T47D (cell line): ENCODE measurements at regions not wholly inside any gene's neighbourhood (a gene's known extent, or its start where the extent isn't known, plus 50 kb on each side); places are given as distances from the start of the nearest gene placed in this dataset.
"Not testable (repeated sequence)": the region's sequence is repeated elsewhere in the genome, so short reads cannot be mapped to it uniquely, and the experiment has no call there.

Source experiments
- DNase-seq, 2 experiments: peaks; one replicate each; pipeline versions ENCODE4 v3.0.0 to v3.0.0-alpha.2; 2011 to 2012; ENCODE audit warnings: low read depth in 1 of 2, low spot score in 1 of 2
- JUND ChIP-seq: IDR thresholded peaks from 2 replicates; pipeline ENCODE4 v1.6.1; 2012; ENCODE audit warnings: low read depth
- in situ Hi-C: cut with HindIII; loops from 2 replicates; pipeline ENCODE4 v1.10.0; 2016; ENCODE audit warnings: low sequenced_read_pairs, low pct_unique_long_range_greater_than_20kb

DNA sequence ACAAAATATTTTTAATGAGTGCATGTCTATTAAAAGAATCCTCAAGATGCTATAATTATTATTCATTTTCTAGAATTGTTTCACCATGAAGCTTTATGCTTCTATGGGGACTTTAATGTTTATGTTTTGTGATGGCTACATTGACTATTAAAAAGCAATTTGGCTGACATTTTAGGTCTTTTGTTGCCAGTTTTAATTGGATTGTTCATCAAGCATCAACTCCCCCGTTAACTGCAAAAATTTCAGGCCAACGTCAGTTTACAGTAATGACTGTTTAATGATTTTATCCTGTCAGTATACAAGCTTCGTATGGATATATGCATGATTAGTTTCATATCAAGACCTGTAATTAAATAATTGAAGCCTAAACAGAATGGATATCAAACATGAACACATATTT lies 422.8 kb downstream of the SH2D1A start:
- no peak for TF ChIP-seq JUND

GRCh38 chrX:124771292-124771691 lies 424.9 kb downstream of the SH2D1A start:
- TF ChIP-seq JUND, result no peak
- in situ Hi-C loops, result no loop called here

More for the DNA sequence above, 422.8 kb downstream of the SH2D1A start:
- in situ Hi-C loops, result no loop called here
- no peak for DNase-seq

GRCh38 chrX:124788253-124788652 lies 441.9 kb downstream of the SH2D1A start:
- DNase-seq, in situ Hi-C loops: not testable (repeated sequence)

More at GRCh38 chrX:124771292-124771691, 424.9 kb downstream of the SH2D1A start:
- DNase-seq, result no peak

- in situ Hi-C loops, DNase-seq: not testable (repeated sequence)
Measured at GRCh38 chrX:124789874-124790273, 443.5 kb downstream of the SH2D1A start.

DNA sequence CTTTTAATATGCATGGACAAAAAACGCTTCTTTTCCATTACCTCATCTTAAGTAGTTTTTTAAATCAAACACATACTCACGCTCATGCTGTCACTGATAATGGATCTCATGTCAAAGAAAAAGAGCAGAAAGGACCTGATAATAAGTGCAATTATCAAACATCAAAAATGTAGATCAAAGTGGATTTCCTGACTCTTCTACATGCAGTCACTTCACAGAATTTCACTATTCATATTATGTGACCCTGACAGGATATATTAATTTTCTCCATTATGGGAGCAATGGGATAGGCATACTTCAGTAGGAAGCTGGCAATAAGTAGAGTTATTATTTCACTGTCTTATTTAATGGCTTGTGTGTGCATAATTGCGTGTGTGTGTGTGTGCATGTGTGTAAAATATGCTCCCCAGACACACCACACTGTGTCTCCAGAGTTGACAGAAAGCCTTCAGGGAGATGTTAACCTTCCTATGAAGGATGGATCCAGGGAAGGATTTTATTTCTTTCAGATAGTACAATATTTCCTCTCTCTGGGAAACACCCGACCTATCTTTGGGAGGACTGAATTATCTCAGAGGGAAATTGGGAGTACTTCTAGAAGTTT lies 445.2 kb downstream of the SH2D1A start:
- DNase-seq, result no peak
- in situ Hi-C loops, result no loop called here
- TF ChIP-seq JUND, result no peak

- in situ Hi-C loops, result no loop called here
- TF ChIP-seq JUND, result no peak
- no peak for DNase-seq
Measured at GRCh38 chrX:124796989-124797388, 450.6 kb downstream of the SH2D1A start.

- no peak for TF ChIP-seq JUND
- DNase-seq, result no peak
- in situ Hi-C loops, result no loop called here
Measured at GRCh38 chrX:124804962-124805361, 458.6 kb downstream of the SH2D1A start.

GRCh38 chrX:124805486-124805885 lies 459.1 kb downstream of the SH2D1A start:
- TF ChIP-seq JUND, result no peak
- in situ Hi-C loops, result no loop called here
- no peak for DNase-seq

DNA sequence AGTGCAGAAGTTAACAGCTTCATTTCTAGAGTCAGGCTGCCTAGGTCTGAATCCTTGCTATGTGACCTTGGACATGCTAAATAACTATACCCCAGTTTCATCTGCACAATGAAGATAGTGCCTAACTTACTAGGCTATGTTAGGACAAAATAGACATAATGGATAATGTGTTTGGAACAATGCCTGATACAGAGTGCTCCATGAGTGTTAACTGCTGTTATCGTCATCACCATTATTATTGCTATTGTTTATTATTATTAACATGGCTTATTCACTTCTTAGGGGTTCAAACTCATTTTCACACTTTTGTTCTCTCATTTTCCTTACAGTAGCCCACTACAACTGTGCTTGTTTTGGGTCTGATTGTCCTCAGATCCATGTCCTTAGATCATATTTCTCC lies 467.7 kb downstream of the SH2D1A start:
- no peak for DNase-seq
- no peak for TF ChIP-seq JUND
- in situ Hi-C loops, result no loop called here

GRCh38 chrX:124818033-124818432 lies 471.7 kb downstream of the SH2D1A start:
- DNase-seq, result no peak
- in situ Hi-C loops, result no loop called here
- no peak for TF ChIP-seq JUND

GRCh38 chrX:124818764-124819163 lies 472.4 kb downstream of the SH2D1A start:
- in situ Hi-C loops, result no loop called here
- no peak for DNase-seq
- no peak for TF ChIP-seq JUND

DNA sequence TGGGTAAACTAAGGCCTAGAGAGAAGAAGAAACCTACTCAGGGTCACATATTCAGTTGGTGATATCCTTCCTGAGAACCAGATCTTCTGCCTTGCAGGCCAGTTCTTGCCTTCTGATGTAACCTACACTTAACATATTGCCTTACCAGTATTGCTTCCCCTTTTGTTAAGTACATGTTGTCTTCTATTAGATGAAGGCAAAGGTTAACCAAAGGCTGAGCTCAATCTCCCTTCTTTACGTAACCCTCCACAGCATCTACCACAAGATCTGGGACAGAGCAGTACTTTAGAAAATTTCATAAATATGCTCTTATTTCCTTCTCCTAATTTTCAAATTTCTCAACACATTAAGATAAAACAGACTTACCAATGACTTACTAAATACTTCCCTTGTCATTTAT lies 474.4 kb downstream of the SH2D1A start:
- no peak for TF ChIP-seq JUND
- DNase-seq, result no peak
- in situ Hi-C loops, result no loop called here

DNA sequence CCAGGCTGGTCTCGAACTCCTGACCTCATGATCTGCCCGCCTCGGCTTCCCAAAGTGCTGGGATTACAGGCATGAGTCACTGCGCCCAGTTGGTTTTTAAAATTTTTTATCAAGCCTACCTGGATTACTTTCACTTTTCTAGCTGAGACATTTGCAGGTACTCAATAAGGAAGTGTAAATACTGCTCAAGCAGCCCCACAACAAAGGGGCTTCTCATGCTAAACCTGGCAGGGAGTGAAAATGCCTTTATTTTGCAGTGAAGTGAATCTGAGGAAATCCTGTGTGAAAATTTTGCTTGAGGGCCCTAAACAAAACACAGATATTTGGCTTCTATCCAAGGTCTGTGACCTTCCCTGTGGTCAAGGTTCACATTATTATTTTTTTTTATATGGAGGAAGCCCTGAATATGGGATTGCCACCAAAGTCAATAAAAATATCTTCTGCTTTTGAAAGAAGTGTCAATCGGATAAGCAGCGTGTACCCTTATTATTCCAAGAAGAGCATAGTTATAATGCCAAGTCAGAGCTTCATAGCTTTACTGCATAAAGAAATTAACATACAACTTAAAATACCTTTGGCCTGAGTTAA lies 481.0 kb downstream of the SH2D1A start:
- TF ChIP-seq JUND, result no peak
- in situ Hi-C loops, result no loop called here
- DNase-seq, result no peak

DNA sequence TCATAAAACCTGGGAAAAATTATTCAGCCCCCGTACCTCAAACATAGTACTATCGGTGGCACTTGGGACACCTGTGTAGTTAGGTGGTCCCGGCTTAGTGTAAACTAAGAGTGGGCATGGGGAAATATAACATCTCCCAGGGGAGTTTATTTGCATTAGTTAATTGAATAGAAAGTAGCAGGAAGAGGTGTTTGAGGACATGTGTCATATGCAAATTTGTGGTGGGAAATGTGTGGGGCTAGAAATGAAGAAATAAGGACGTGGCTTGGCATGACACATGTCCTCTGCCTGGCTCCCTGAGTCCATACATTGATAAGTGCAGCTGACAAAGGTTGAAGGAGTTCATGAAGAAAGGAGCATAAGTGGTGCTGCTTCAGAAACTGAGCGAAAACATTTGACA lies 483.6 kb downstream of the SH2D1A start:
- no peak for DNase-seq
- TF ChIP-seq JUND, result no peak
- in situ Hi-C loops, result no loop called here

DNA sequence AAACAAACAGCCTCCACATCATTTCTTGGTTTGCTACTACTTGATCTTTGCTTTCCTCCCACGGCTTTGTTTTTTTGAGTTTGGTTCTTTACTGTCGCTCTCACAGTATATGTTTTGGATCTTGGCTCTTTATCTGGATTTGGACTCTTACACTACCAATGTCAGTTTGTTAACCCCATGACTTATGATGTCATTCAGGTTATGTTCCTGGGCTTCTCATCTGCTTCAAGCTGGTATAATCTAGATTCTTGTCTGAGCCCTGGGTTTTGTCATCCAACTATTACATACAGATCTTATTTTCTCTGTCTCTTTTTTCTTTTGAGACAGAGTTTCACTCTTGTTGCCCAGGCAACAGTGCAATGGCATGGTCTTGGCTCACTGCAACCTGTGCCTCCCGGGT lies 482.9 kb upstream of the TEX13C start:
- DNase-seq, result no peak
- no peak for TF ChIP-seq JUND
- in situ Hi-C loops, result no loop called here
